ENCODE measurements at regions not wholly inside any gene's neighbourhood (a gene's known extent, or its start where the extent isn't known, plus 50 kb on each side); places are given as distances from the start of the nearest gene placed in this dataset.

DNA sequence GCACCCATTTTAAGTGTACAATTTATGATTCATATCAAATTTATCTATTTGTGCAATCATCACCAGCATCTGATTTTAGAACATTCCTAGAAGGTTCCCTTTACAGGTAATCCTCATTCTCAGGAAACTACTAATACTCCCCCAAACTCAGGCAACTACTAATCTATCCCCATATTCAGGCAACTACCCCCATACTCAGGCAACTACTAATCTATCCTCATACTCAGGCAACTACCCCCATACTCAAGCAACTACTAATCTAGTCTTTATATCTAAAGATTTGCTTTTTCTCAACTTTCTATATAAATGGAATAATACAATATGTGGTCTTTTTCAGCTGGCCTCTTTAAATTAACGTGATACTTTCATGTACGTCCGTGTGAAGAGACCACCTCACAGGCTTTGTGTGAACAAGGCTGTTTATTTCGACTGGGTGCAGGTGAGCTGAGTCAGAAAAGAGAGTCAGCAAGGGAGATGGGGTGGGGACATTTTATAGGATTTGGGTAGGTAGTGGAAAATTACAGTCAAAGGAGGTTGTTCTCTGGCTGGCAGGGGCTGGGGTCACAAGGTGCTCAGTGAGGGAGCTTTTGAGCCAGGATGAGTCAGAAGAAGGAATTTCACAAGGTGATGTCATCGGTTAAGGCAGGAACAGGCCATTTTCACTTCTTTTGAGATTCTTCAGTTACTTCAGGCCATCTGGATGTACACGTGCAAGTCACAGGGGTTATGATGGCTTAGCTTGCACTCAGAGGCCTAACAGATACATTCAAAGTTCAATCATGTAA lies 1444.5 kb upstream of the CADM2 start:
- H3K9me3 ChIP-seq (replicated peaks; ENCODE audit: control insufficient read depth, insufficient read depth, low read depth, low read length), result no peaks in the 10 kb centered on the region
- ATAC-seq (no peak), FAIRE-seq (no peak), DNase-seq (ENCODE audit: extremely low read depth in 1 of 4, low spot score in 3 of 4) (no peak)
- no peak overlapping the region for H2AFZ ChIP-seq (ENCODE audit: low read depth, low read length)
- H3K9me1 ChIP-seq (ENCODE audit: control insufficient read depth, insufficient read depth, low read length), result no peaks in the 10 kb centered on the region
- H3K36me3 ChIP-seq (ENCODE audit: control insufficient read depth, insufficient read depth, low read length), result no peaks in the 10 kb centered on the region
- H3K27me3 ChIP-seq (ENCODE audit: control insufficient read depth in 2 of 2, insufficient read depth in 2 of 2, low read length in 2 of 2), result no peaks in the 10 kb centered on the region
- intact Hi-C loops (cut with micrococcal nuclease) (no loop called here), in situ Hi-C loops (cut with MboI) (no loop called here)
- ChIA-PET POLR2A (no interaction called here), CTCF (ENCODE audit: low intra/inter-chr PET ratio) (no interaction called here)
- H3K4me1 ChIP-seq (replicated peaks in 1 of 2; ENCODE audit: control insufficient read depth in 2 of 2, insufficient read depth in 2 of 2, low read length in 2 of 2), result no peaks in the 10 kb centered on the region
- H4K20me1 ChIP-seq (replicated peaks; ENCODE audit: control insufficient read depth, insufficient read depth, low read length), result no peaks in the 10 kb centered on the region
- WGBS (ENCODE audit: insufficient coverage, low coverage, missing lambda C conversion rate), result 0% methylated on average over 6 of the region's 6 CpGs
- no TSS peak for BruUV-seq (replicated peaks)
- no peak overlapping the region for H3K4me2 ChIP-seq (ENCODE audit: insufficient read depth, low read length)
- H3K27ac ChIP-seq (ENCODE audit: extremely low read depth, low read depth, low read length), result no peak overlapping the region
- H3K9ac ChIP-seq (ENCODE audit: insufficient read depth in 1 of 2, low read depth in 2 of 2, low read length in 2 of 2), result no peak overlapping the region
- H3K4me3 ChIP-seq, result no peak overlapping the region
- H3K79me2 ChIP-seq (ENCODE audit: control insufficient read depth, insufficient read depth, low read length), result no peaks in the 10 kb centered on the region
- no peak for TF ChIP-seq DDX20 (tag; IDR thresholded peaks at IDR 0.05; ENCODE audit: low read depth)
- no peak for TF ChIP-seq HNRNPLL (IDR thresholded peaks at IDR 0.05; ENCODE audit: low read depth, low read length, poor library complexity, severe bottlenecking)
- TF ChIP-seq, protein P1, sequence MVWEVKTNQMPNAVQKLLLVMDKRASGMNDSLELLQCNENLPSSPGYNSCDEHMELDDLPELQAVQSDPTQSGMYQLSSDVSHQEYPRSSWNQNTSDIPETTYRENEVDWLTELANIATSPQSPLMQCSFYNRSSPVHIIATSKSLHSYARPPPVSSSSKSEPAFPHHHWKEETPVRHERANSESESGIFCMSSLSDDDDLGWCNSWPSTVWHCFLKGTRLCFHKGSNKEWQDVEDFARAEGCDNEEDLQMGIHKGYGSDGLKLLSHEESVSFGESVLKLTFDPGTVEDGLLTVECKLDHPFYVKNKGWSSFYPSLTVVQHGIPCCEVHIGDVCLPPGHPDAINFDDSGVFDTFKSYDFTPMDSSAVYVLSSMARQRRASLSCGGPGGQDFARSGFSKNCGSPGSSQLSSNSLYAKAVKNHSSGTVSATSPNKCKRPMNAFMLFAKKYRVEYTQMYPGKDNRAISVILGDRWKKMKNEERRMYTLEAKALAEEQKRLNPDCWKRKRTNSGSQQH (CRISPR knock-in tag; IDR thresholded peaks at IDR 0.05), result no peak
- no peak for TF ChIP-seq NR3C1 (CRISPR knock-in tag; IDR thresholded peaks at IDR 0.05)
- no peak for TF ChIP-seq FOXJ3 (CRISPR knock-in tag; IDR thresholded peaks at IDR 0.05)
- TF ChIP-seq L3MBTL2 (IDR thresholded peaks at IDR 0.05), result no peak
- TF ChIP-seq ILF3 (IDR thresholded peaks at IDR 0.05; ENCODE audit: borderline replicate concordance), result no peak
- TF ChIP-seq ZEB2 (IDR thresholded peaks at IDR 0.05), result no peak
- TF ChIP-seq, protein P2, sequence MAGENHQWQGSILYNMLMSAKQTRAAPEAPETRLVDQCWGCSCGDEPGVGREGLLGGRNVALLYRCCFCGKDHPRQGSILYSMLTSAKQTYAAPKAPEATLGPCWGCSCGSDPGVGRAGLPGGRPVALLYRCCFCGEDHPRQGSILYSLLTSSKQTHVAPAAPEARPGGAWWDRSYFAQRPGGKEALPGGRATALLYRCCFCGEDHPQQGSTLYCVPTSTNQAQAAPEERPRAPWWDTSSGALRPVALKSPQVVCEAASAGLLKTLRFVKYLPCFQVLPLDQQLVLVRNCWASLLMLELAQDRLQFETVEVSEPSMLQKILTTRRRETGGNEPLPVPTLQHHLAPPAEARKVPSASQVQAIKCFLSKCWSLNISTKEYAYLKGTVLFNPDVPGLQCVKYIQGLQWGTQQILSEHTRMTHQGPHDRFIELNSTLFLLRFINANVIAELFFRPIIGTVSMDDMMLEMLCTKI (IDR thresholded peaks at IDR 0.05; ENCODE audit: partially characterized antibody), result no peak
- TF ChIP-seq, protein P3, sequence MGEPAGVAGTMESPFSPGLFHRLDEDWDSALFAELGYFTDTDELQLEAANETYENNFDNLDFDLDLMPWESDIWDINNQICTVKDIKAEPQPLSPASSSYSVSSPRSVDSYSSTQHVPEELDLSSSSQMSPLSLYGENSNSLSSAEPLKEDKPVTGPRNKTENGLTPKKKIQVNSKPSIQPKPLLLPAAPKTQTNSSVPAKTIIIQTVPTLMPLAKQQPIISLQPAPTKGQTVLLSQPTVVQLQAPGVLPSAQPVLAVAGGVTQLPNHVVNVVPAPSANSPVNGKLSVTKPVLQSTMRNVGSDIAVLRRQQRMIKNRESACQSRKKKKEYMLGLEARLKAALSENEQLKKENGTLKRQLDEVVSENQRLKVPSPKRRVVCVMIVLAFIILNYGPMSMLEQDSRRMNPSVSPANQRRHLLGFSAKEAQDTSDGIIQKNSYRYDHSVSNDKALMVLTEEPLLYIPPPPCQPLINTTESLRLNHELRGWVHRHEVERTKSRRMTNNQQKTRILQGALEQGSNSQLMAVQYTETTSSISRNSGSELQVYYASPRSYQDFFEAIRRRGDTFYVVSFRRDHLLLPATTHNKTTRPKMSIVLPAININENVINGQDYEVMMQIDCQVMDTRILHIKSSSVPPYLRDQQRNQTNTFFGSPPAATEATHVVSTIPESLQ (CRISPR knock-in tag; IDR thresholded peaks at IDR 0.05), result no peak
- TF ChIP-seq NEUROD1 (IDR thresholded peaks at IDR 0.05; ENCODE audit: borderline replicate concordance, low read depth, low read length, partially characterized antibody), result no peak
- no peak for TF ChIP-seq ETS2 (tag; IDR thresholded peaks at IDR 0.05; ENCODE audit: borderline replicate concordance, poor library complexity, severe bottlenecking)
- no peak for TF ChIP-seq HDAC2 (IDR thresholded peaks at IDR 0.05)
- no peak for TF ChIP-seq SRSF1 (IDR thresholded peaks at IDR 0.05; ENCODE audit: low read depth, low read length)
- no peak for TF ChIP-seq YBX1 (IDR thresholded peaks at IDR 0.05)
- no peak for TF ChIP-seq GABPB2 (CRISPR knock-in tag; conservative IDR thresholded peaks at IDR 0.05)
- TF ChIP-seq, protein P4, sequence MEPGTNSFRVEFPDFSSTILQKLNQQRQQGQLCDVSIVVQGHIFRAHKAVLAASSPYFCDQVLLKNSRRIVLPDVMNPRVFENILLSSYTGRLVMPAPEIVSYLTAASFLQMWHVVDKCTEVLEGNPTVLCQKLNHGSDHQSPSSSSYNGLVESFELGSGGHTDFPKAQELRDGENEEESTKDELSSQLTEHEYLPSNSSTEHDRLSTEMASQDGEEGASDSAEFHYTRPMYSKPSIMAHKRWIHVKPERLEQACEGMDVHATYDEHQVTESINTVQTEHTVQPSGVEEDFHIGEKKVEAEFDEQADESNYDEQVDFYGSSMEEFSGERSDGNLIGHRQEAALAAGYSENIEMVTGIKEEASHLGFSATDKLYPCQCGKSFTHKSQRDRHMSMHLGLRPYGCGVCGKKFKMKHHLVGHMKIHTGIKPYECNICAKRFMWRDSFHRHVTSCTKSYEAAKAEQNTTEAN (CRISPR knock-in tag; IDR thresholded peaks at IDR 0.05), result no peak

All from K562 (cell line).